Activated CD8-positive, alpha-beta memory T cell treated with anti-CD3 and anti-CD28 coated beads, Interleukin-2, amount 10 ng/mL, durations not matched to agents 7 days and 5 days (primary cell): ENCODE measurements at regions not wholly inside any gene's neighbourhood (a gene's known extent, or its start where the extent isn't known, plus 50 kb on each side); places are given as distances from the start of the nearest gene placed in this dataset.

Experiments
- ATAC-seq: fragments of 150-1000 bp; cut with Tn5 transposase; one replicate; pipeline ENCODE4 v1.10.0; 2021; ENCODE audit warnings: moderate library complexity
- CTCF ChIA-PET: fragments of 350-600 bp; sonication (Branson Sonifier 250); formaldehyde crosslinking; loops from one replicate; lab custom pipeline; 2021; ENCODE audit warnings: antibody characterized with exemption; lab: Charles Lee
- DNase-seq: peaks from one replicate; pipeline ENCODE4 v3.0.0-alpha.2; 2020
- H3K27ac Mint-ChIP-seq: one replicate; pipeline ENCODE4 v1.8.0; 2021; ENCODE audit warnings: mild to moderate bottlenecking, mixed read lengths
- H3K27me3 Mint-ChIP-seq: one replicate; pipeline ENCODE4 v1.8.0; 2021; ENCODE audit warnings: mixed read lengths
- H3K36me3 Mint-ChIP-seq: one replicate; pipeline ENCODE4 v1.8.0; 2021; ENCODE audit warnings: mild to moderate bottlenecking, mixed read lengths
- H3K4me1 Mint-ChIP-seq: one replicate; pipeline ENCODE4 v1.8.0; 2021; ENCODE audit warnings: mixed read lengths
- H3K4me3 Mint-ChIP-seq: one replicate; pipeline ENCODE4 v1.8.0; 2021; ENCODE audit warnings: mild to moderate bottlenecking, moderate library complexity, mixed read lengths
- H3K9me3 Mint-ChIP-seq: one replicate; pipeline ENCODE4 v1.8.0; 2022; ENCODE audit warnings: low read depth, mixed read lengths

GRCh38 chr7:22586786-22587140 is 86.8 kb upstream of the STEAP1B start:
- Mint-ChIP-seq H3K9me3 (no peaks in the 10 kb centered on the region), H3K27ac (no peak overlapping the region), H3K36me3 (no peaks in the 10 kb centered on the region), H3K4me3 (no peak overlapping the region), H3K27me3 (peaks cover 71% of the 10 kb centered on the region), H3K4me1 (peaks cover 6% of the 10 kb centered on the region)
- no peak for ATAC-seq
- CTCF ChIA-PET = no interaction called here
- DNase-seq = no peak

- CTCF ChIA-PET = no interaction called here
- Mint-ChIP-seq H3K27ac (no peak overlapping the region), H3K36me3 (no peaks in the 10 kb centered on the region), H3K4me3 (no peak overlapping the region), H3K9me3 (no peaks in the 10 kb centered on the region), H3K4me1 (peaks cover 8% of the 10 kb centered on the region), H3K27me3 (peaks cover 72% of the 10 kb centered on the region)
- ATAC-seq = no peak
- DNase-seq = no peak
Measured at GRCh38 chr7:22586101-22586785, 86.3 kb upstream of the STEAP1B start.

GRCh38 chr7:22584179-22584578 is 84.2 kb upstream of the STEAP1B start:
- no peak for DNase-seq
- CTCF ChIA-PET = no interaction called here
- no peaks in the 10 kb centered on the region for H3K9me3 Mint-ChIP-seq
- H3K27ac Mint-ChIP-seq = no peak overlapping the region
- H3K4me1 Mint-ChIP-seq = peaks cover 11% of the 10 kb centered on the region
- H3K4me3 Mint-ChIP-seq = no peak overlapping the region
- no peaks in the 10 kb centered on the region for H3K36me3 Mint-ChIP-seq
- H3K27me3 Mint-ChIP-seq = peaks cover 63% of the 10 kb centered on the region
- ATAC-seq = no peak

GRCh38 chr7:22582863-22583622 is 83.1 kb upstream of the STEAP1B start:
- ATAC-seq (no peak), DNase-seq (no peak)
- Mint-ChIP-seq H3K27ac (no peak overlapping the region), H3K4me3 (no peak overlapping the region), H3K4me1 (peaks cover 11% of the 10 kb centered on the region), H3K27me3 (peaks cover 67% of the 10 kb centered on the region), H3K36me3 (no peaks in the 10 kb centered on the region), H3K9me3 (no peaks in the 10 kb centered on the region)
- CTCF ChIA-PET = no interaction called here

GRCh38 chr7:22581099-22581498 is 81.1 kb upstream of the STEAP1B start:
- Mint-ChIP-seq H3K9me3 (no peaks in the 10 kb centered on the region), H3K36me3 (no peaks in the 10 kb centered on the region), H3K27me3 (peaks cover 67% of the 10 kb centered on the region), H3K4me3 (no peak overlapping the region), H3K4me1 (peaks cover 5% of the 10 kb centered on the region), H3K27ac (no peak overlapping the region)
- DNase-seq = peak; percentile 46
- no peak for ATAC-seq
- CTCF ChIA-PET = interaction anchor here (0.8 to 2.7 kb wide), 3 partner anchors 20 to 147 kb away, joined by 3 to 12 read pairs (median 3); partner anchors contain the start of gene IL6

GRCh38 chr7:22579961-22580360 is 80.0 kb upstream of the STEAP1B start:
- ATAC-seq = no peak
- Mint-ChIP-seq H3K4me1 (peaks cover 12% of the 10 kb centered on the region), H3K9me3 (no peaks in the 10 kb centered on the region), H3K27ac (no peak overlapping the region), H3K36me3 (no peaks in the 10 kb centered on the region), H3K4me3 (no peak overlapping the region), H3K27me3 (peaks cover 72% of the 10 kb centered on the region)
- DNase-seq = no peak
- CTCF ChIA-PET = interaction anchor here (1.2 to 2.7 kb wide), 2 partner anchors 20 to 148 kb away, joined by 4 to 12 read pairs; partner anchors contain the start of gene IL6

GRCh38 chr7:22578007-22578733 is 78.2 kb upstream of the STEAP1B start:
- H3K27ac Mint-ChIP-seq = no peak overlapping the region
- ATAC-seq = no peak
- H3K4me3 Mint-ChIP-seq = no peak overlapping the region
- CTCF ChIA-PET = interaction anchor here (1.4 kb wide), 1 partner anchor 17 kb away, joined by 3 read pairs; no protein-coding TSS in a partner anchor
- no peaks in the 10 kb centered on the region for H3K9me3 Mint-ChIP-seq
- no peak for DNase-seq
- no peaks in the 10 kb centered on the region for H3K36me3 Mint-ChIP-seq
- H3K27me3 Mint-ChIP-seq = peaks cover 63% of the 10 kb centered on the region
- H3K4me1 Mint-ChIP-seq = peaks cover 12% of the 10 kb centered on the region

GRCh38 chr7:22577470-22578001 is 77.5 kb upstream of the STEAP1B start:
- peaks cover 12% of the 10 kb centered on the region for H3K4me1 Mint-ChIP-seq
- ATAC-seq = no peak
- H3K9me3 Mint-ChIP-seq = no peaks in the 10 kb centered on the region
- H3K4me3 Mint-ChIP-seq = no peak overlapping the region
- peaks cover 63% of the 10 kb centered on the region for H3K27me3 Mint-ChIP-seq
- CTCF ChIA-PET = no interaction called here
- H3K27ac Mint-ChIP-seq = no peak overlapping the region
- H3K36me3 Mint-ChIP-seq = no peaks in the 10 kb centered on the region
- DNase-seq = no peak

GRCh38 chr7:22576612-22577469 is 76.9 kb upstream of the STEAP1B start:
- no peaks in the 10 kb centered on the region for H3K9me3 Mint-ChIP-seq
- peaks cover 13% of the 10 kb centered on the region for H3K4me1 Mint-ChIP-seq
- DNase-seq (no peak), ATAC-seq (no peak)
- no peaks in the 10 kb centered on the region for H3K36me3 Mint-ChIP-seq
- no peak overlapping the region for H3K4me3 Mint-ChIP-seq
- H3K27me3 Mint-ChIP-seq = peaks cover 66% of the 10 kb centered on the region
- no peak overlapping the region for H3K27ac Mint-ChIP-seq
- CTCF ChIA-PET = no interaction called here

- peaks cover 12% of the 10 kb centered on the region for H3K4me1 Mint-ChIP-seq
- no peak for DNase-seq
- no peaks in the 10 kb centered on the region for H3K9me3 Mint-ChIP-seq
- H3K4me3 Mint-ChIP-seq = no peak overlapping the region
- peaks cover 76% of the 10 kb centered on the region for H3K27me3 Mint-ChIP-seq
- no peak overlapping the region for H3K27ac Mint-ChIP-seq
- no peaks in the 10 kb centered on the region for H3K36me3 Mint-ChIP-seq
- CTCF ChIA-PET = interaction anchor here (0.7 to 1.1 kb wide), 2 partner anchors 14 to 15 kb away, joined by 3 read pairs; no protein-coding TSS in a partner anchor
- ATAC-seq = no peak
Measured at GRCh38 chr7:22574754-22575520, 74.9 kb upstream of the STEAP1B start.

- no peak for DNase-seq
- Mint-ChIP-seq H3K27ac (no peak overlapping the region), H3K36me3 (no peaks in the 10 kb centered on the region), H3K4me3 (no peak overlapping the region), H3K4me1 (peaks cover 16% of the 10 kb centered on the region), H3K27me3 (peaks cover 75% of the 10 kb centered on the region), H3K9me3 (no peaks in the 10 kb centered on the region)
- no peak for ATAC-seq
- CTCF ChIA-PET = no interaction called here
Measured at GRCh38 chr7:22572937-22573336, 72.9 kb upstream of the STEAP1B start.

GRCh38 chr7:22572292-22572691 is 72.3 kb upstream of the STEAP1B start:
- CTCF ChIA-PET = no interaction called here
- no peak overlapping the region for H3K27ac Mint-ChIP-seq
- peaks cover 76% of the 10 kb centered on the region for H3K27me3 Mint-ChIP-seq
- peak; percentile 4 for DNase-seq
- no peaks in the 10 kb centered on the region for H3K9me3 Mint-ChIP-seq
- H3K4me3 Mint-ChIP-seq = no peak overlapping the region
- H3K36me3 Mint-ChIP-seq = no peaks in the 10 kb centered on the region
- ATAC-seq = no peak
- H3K4me1 Mint-ChIP-seq = peaks cover 16% of the 10 kb centered on the region
